GM21381 (cell line): ENCODE measurements at regions not wholly inside any gene's neighbourhood (a gene's known extent, or its start where the extent isn't known, plus 50 kb on each side); places are given as distances from the start of the nearest gene placed in this dataset.

Experiments used
- ATAC-seq: cut with Tn5 transposase; IDR thresholded peaks from one replicate; pipeline ENCODE4 v1.9.1; 2021; ENCODE audit warnings: mild to moderate bottlenecking, moderate library complexity; ENCODE audit not compliant: unreplicated experiment

DNA sequence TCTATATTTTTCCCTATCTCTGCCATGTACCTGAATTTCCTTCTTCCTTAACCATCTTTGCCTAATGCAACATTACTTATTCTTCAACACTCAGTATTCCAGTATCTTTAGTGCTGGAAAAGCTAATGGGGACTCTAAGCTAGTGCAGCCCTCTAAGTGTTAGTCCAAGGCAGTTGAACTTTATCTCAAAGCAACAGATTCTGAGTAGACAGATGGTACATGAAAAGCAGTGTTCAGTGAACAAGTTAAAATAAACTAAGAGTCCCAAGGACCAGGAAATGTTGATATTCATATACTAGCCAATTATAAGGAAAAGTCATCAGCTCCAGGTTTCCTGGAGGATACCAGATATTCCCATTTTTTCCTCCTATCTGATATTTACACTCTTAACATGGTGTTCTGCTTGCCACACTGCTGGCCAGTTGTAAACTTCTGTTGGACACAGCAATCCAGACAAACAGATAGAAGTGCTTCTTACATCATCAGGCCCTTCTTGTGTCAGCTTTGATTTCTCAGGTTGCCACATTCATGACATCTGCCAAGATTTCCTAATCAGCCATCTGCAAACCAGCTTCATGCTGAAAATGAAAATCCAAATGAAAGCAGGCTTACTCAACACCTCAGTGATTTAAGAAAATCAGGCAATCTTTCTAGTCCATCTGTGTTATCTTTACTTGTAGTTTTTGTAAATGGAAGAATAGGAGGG is 255.9 kb upstream of the POU2AF2 start:
- ATAC-seq: no peak

DNA sequence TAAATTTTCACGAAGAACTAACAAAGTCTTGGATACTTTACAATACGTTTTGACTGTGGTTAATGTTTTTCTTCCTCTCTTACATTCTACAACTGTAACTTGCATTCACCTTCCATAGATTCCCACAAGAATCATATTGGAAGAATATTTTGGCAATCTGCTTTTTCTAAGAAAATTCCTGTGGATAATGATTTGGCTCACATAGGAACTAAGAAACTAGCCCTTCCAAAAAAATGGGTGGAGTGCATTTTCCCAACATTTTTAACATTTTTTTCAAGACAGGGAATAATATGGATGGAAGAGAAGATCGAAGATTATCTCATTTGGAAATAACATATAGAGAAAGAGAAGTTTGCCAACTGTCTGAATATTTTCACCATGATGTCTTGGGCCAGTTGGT is 256.9 kb upstream of the POU2AF2 start:
- ATAC-seq: no peak

DNA sequence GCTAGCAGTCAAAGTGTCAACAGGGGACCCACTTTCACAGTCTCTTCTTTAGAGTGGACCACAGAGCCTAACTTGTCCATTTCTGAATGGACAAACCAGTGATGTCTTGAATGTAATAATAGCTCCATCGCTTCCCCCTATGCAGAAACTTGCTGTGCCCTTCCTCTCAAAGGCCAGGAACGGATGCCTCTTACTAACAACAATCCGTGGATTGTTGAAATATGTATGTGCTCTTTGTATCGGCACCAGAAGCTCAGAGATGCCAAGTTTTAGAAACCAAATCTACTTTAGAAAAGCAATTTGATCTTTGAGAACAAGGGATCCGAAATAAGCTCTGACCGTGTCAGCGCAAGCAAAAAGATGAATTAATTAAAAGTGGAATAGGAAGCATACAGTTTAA is 259.5 kb upstream of the POU2AF2 start:
- ATAC-seq: no peak

DNA sequence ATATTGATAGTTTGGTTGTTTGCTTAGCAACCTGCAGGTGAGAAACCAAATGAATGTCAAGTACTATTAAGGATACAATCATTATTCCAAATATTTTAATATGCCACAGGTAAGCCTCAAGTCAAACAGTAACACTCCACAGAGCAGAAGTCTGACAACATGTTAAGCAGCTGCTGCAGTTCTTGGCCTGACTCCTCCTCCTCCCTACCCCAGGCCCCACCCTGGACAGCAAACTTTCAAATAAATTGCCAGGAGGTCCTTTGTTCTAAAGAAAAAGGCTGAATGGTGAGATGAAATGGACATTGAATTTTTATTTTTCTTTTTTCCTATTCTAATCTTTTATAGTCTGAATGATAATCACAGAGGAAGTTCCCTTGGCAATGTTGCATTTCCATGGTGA is 260.0 kb upstream of the POU2AF2 start:
- ATAC-seq: no peak

DNA sequence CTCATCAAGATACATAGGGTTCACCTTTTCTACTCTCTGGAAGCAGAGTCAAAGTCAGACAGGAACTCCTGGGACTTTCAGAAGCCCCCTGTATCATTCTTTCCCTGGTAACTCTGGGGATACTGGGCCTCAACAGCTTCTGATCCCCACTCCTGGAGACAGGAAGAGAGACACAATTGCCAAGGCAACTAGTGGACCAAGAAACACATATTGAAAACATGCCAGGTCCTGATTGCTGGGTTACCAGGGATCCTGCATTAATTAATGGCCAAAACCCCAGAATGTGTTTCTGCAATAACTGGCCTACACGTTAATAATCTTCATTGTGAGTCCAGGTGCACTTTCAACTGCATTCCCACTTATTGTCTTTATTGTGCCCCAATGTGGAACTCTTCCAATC is 260.8 kb upstream of the POU2AF2 start:
- no peak for ATAC-seq

DNA sequence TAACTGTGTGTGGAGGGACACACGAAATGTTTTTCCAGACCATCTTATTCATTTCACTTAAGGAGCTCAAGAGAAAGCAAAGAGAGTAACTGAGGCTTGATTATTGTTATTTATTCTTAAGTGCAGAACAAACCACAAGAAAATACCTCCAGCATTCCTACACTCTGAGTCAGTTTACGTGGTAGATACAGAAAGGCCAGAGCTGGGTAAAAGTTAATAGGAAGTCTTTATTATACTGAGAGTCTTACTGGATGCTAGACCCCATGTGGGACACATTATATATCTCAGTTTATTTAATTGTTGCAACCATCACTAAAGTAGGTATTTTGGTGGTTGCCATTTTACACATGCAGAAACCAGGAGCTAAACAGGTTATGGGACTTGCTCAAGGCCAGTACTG is 261.4 kb upstream of the POU2AF2 start:
- ATAC-seq: no peak

DNA sequence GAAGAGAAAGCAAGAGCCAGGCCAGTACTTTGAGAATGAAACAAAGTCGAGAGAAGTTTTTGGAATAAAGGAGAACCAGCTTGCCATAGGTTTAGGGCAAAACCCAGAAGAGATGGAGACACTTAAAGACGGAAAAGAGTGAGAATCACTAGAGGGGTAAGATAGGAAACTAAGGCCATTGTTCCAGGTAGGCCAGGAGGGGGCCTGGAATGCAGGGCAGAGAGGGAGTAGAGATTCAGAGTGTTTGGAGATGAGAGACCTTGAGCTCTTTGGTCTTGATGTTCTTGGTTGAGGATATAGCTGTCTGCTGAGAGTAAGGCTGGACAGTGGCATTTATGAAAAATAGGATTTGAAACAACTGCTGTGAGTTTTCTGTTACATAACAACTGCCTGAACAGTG is 263.3 kb upstream of the POU2AF2 start:
- ATAC-seq: no peak

DNA sequence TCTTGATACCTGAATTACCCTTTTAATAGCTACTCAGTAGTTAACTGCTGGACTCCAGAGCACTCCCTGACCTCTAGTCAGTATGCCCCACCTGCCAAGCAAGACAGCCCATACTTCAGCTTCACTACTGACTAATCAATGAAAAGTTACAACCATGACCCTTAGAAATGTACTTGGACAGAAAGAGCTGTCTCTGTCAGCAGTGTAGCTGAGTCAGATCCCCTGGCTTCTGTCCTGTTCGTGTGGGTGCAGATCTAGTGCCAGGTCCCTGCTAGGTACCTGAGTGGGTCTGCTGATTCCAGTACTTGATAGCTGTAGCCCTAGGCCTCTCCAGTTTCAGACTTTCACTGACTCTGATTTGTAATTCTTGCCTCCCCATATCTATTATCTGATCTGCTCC is 265.8 kb upstream of the POU2AF2 start:
- no peak for ATAC-seq

DNA sequence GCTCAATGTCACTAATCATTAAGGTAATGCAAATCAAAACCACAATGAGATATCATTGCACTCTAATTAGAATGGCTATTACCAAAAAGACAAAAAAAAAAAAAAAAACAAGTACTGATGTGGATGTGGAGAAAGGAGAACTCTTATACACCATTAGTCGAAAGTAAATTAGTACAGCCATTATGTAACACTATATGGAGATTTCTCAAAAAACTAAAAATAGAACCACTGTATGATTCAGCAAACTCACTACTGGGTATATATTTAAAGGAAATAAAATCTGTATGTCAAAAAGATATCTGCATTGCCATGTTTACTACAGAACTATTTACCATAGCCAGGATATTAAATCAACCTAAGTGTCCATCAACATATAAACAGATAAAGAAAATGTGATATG is 265.4 kb upstream of the ARHGAP20 start:
- ATAC-seq: no peak

DNA sequence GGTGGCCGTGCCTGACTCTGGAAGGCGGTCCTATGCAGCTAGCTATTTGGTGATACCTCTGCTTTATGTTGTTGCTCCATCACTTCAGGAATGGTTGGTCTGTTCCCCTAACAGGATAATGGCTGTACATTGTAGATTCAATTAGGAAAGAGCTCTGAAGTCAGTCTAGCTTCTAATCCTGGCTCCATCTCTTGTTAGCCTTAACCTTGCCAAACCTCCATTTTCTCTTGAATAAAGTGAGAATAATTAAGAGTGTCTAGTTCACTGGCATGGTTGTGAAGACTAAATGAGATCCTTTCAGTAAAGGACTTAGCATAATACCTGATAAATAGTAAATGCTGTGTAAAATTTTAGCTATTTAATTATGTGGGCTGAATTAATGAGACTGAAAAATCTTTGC is 262.5 kb upstream of the ARHGAP20 start:
- ATAC-seq: no peak

DNA sequence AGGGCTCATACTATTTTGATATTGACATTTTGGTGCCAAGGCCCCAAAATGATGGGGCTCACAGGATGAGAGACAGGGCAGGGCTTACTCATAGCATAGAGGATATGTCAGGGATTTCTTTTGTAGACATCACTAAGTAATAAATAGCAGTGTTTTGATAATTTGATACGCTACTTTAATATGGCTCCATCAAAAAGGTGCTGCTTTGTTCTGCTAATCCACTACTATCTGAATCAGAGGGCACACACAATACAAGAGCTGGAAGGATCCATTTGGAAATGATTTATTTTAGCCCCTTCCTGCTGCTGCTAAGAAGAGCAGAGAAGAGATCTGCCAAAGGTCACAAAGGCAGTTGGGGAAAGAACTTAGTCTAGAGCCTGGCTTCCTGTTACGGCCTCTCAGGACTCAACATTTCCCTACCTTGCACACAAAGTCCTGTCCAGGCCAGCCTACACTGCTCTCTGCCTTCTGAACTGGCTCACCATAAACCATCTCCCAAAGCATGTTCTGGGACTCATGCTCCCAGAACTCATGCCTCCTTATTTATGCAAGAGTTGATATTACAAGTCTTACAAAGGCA is 261.3 kb upstream of the ARHGAP20 start:
- ATAC-seq: no peak

DNA sequence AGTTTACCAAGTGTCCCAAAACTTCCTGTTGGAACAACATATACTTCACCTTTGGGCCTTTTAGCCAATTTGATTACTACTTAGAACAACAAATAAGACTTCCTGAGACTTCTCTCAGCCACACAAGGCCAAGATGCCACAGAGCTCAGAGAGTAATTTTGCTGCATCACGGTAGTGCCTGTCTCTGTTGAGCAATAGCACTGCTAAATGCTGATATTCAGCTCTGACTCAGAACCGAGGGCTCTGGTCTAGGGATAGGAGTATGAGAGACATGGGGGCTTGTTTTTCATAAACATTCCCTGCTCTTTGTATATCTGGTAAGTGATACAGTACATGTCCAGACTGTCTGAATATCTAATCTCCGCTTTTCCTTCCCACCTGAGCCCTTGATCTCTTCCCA is 260.4 kb upstream of the ARHGAP20 start:
- no peak for ATAC-seq

DNA sequence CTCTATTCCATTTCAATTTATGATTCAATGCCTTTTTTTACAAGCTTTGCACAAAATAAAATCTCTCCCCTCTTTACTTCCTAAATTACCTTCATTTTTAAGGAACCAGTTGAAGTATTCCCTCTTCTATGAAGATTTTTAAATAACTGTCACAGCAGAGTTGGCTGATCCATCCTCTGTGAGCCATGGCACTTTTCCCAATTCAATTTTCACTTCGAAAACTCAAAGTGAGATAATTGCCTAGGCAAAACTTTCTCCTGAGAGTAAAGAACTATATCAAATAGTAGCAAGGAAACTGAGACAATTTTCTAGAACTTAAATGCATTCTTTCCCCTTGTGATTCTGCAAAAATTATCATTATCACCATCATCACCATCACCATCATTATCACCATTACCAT is 259.9 kb upstream of the ARHGAP20 start:
- no peak for ATAC-seq

DNA sequence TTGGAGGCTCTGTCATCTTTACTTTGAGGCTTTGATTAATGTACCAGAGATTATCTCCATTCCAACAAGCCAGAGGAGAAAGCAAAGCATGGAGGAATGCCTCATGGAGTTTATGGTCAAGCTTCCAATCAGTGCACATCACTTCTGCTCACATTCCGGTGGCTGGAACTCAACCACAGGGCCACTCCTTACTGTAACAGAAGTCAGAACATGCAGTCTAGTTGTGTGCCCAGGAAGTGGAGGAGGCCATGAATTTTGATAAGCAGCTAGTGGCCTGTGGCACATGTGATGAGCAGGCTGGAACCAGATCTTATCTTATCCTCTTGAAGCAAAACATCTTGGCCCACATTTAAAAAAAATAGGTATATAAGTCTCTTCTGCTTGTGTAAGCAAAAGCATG is 258.9 kb upstream of the ARHGAP20 start:
- ATAC-seq: no peak

DNA sequence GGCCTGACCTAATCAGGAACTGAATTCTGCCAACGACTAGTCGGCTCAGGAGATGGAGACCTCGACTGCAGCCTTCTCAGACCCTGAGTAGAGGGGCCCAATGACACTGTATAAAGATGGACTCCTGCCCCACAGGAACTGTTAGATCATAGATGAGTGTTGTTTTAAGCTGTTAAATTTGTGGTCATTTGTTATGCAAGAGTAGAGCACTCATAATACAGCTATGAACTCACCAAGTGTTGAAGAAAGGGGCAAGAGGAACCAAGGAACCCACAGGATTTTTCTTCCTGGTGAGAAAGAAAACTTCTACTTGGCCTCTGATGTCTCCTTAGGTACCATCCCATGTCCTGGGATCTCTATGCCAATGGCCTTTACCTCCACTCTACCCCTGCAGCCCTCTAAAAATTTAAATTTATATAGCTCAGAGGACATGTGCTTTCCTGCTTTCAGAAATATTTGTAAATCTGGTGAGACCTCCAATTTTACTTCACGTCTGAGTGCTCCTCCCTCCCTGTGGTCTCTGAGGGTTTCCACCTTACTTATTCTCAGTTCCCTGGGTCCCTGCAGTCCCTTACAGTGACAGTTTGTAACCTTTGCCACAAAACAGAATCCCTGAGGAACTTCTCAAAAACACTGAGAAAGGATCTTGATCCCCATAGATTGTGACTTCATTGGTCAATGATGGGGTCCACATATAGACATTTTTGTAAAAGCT is 256.3 kb upstream of the ARHGAP20 start:
- ATAC-seq: no peak

DNA sequence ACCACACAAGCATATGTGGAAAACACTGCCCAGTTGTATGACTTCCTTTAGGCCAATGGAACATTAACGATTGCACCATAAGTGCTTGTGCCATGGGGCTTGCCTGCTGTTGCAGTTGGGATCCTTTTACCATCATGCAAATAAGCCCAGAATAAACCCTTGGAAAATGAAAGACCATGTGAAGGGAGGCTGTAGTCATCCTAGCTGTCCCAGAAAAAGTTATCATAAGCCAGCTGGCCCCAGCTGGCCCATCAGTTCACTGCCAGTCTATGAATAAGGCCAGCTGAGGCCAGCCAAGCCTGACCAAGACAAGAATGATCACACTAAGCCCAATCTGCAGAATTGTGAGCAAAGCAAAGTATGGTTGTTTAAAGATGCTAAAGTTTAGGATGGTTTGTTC is 253.9 kb upstream of the ARHGAP20 start:
- no peak for ATAC-seq

DNA sequence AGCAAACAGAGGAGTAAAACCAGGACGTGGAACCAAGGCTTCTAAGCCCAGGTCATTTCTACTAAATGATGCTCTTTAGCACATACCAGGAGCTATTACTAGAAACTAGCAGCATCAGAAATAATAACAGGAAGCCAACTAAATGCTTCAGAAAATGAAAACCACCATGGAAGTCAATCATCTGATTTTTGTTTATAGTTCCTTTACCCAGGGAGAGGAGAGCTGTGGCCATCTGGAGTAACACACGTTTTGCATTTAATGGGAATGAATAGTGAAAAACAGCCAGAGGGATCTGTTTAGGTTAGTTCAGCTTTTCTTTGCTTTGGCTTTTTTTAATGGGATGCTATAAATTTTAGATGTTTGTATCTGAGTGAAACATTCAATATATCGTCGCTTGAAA is 250.7 kb upstream of the ARHGAP20 start:
- ATAC-seq: no peak

DNA sequence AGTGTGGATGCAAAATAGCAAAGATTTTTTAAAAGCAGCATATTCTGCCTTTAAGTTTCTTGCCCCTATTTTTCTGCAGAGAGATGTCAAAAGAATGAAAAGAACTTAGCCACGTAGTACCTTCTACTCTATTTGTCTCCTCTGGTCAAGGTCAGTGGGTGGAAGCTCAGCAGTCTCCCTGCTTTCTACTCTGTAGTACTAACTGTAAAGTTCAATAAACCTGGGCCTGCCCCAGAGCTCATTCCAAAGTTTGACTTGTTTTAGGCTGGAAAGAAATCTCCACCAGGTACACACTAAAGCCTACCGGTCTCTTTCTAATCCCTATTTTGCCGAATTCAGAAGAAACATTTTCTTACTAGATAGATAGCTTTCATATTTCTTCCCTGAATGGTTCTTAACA is 247.9 kb upstream of the ARHGAP20 start:
- no peak for ATAC-seq

DNA sequence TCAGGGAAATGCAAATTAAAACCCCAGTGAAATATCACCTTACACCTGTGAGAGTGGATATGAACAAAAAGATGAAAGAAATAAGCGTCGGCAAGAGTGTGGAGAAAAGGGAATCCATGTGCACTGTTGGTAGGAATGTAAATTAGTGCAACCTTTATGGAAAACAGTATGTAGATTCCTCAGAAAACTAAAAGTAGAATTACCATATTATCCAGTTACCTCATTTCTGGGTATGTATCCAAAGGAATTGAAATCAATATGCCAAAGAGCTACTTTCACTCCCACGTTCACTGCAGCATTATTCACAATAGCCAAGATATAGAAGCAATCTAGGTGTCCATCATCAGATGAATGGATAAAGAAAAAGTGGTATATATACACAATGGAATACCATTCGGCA is 246.0 kb upstream of the ARHGAP20 start:
- ATAC-seq: no peak

DNA sequence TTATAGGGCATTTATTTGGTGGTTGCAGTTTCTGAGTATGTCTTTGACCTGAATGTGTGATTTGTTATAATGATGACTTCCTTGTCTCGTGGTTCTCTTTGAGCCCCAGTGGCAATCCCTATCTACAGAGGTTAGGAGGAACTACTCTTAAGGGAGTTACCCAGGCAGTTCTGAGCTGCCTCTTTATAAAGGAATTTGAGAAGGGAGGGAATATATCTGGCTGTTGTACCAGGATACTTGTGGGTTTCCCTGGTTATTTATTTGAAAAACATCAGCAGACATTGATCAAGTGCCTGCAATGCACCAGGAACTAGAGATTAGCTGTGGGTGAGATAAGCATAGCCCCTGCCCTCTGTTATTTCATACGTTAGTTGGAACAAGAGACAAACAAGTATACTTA is 243.5 kb upstream of the ARHGAP20 start:
- ATAC-seq: no peak

DNA sequence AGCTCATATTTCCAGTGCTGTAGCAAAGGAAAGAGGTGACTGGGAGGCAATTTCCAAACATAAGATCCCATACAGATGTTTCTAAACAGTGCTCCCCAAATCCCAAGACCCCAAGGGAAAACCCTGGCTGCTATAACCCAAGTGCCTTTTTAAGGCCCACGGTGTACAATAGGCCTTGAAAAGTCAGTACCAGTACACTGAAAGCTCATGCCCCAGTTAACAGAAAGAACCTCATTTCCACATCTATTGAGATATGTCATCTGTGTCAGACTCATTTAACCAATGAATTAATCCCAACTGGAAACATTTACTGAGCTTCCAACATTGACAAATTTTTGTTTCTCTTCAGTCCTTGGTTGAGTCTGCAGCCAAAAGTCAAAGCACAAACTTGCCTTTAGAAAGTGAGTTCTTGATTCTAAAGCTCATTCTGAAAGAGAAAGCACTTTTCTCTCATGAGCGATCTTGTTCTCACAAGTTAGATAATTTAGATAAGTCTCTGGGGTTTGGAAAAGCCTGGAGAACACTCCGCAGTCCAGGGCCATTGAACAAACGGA is 239.8 kb upstream of the ARHGAP20 start:
- ATAC-seq: no peak
